DND-41 (cell line): ENCODE measurements at regions not wholly inside any gene's neighbourhood (a gene's known extent, or its start where the extent isn't known, plus 50 kb on each side); places are given as distances from the start of the nearest gene placed in this dataset.

Experiments
- ATAC-seq: fragments of 200-7000 bp; cut with Tn5 transposase; 3 replicates; pipeline ENCODE4 v1.9.1; 2021; ENCODE audit warnings: low read depth; ENCODE audit not compliant: insufficient read depth
- DNase-seq: peaks from one replicate; pipeline ENCODE4 v3.0.0-alpha.2; 2020
- H2AFZ ChIP-seq: 2 replicates; pipeline ENCODE4 v1.6.0; 2012; ENCODE audit warnings: low read depth, low read length
- H3K27ac ChIP-seq: 2 replicates; pipeline ENCODE4 v1.5.1; 2012; ENCODE audit warnings: low read length, inconsistent platforms
- H3K27me3 ChIP-seq: fragments of 200-600 bp; sonication (generic); 2 replicates; pipeline ENCODE4 v1.6.0; 2012; ENCODE audit warnings: low read length, mild to moderate bottlenecking, inconsistent platforms; ENCODE audit not compliant: insufficient read depth, poor library complexity
- H3K36me3 ChIP-seq: 2 replicates; pipeline ENCODE4 v1.5.1; 2012; ENCODE audit warnings: low read length, inconsistent platforms; ENCODE audit not compliant: insufficient read depth
- H3K4me1 ChIP-seq: 2 replicates; pipeline ENCODE4 v1.5.1; 2012; ENCODE audit warnings: mild to moderate bottlenecking, low read length; ENCODE audit not compliant: insufficient read depth
- H3K4me2 ChIP-seq: 2 replicates; pipeline ENCODE4 v1.6.0; 2012; ENCODE audit warnings: mild to moderate bottlenecking, moderate library complexity, low read length, inconsistent platforms; ENCODE audit not compliant: insufficient read depth
- H3K4me3 ChIP-seq, 2 experiments: fragments of 200-600 bp in 1 of 2; shearing (Covaris generic) in 1 of 2; 2 replicates each; pipeline ENCODE4 v1.5.1; 2012 to 2016; ENCODE audit warnings: inconsistent platforms in 2 of 2, low read length in 2 of 2, mild to moderate bottlenecking in 2 of 2, low read depth in 1 of 2, moderate library complexity in 1 of 2
- H3K79me2 ChIP-seq: 2 replicates; pipeline ENCODE4 v1.6.0; 2012; ENCODE audit warnings: low read length, inconsistent platforms; ENCODE audit not compliant: insufficient read depth
- H3K9ac ChIP-seq: 2 replicates; pipeline ENCODE4 v1.6.0; 2012; ENCODE audit warnings: low read depth, mild to moderate bottlenecking, inconsistent platforms, low read length, moderate library complexity
- H3K9me3 ChIP-seq: 2 replicates; pipeline ENCODE4 v1.5.1; 2012; ENCODE audit warnings: low read length, moderate library complexity, mild to moderate bottlenecking, inconsistent platforms; ENCODE audit not compliant: insufficient read depth, severe bottlenecking
- H4K20me1 ChIP-seq: 2 replicates; pipeline ENCODE4 v1.6.0; 2012; ENCODE audit warnings: low read length; ENCODE audit not compliant: insufficient read depth
- EZH2 ChIP-seq: IDR thresholded peaks from 3 replicates; pipeline ENCODE4 v1.6.1; 2012; ENCODE audit warnings: borderline replicate concordance, low read depth, mild to moderate bottlenecking, moderate library complexity, low read length, inconsistent platforms; ENCODE audit not compliant: severe bottlenecking
- TF ChIP-seq, protein P1 (sequence below): IDR thresholded peaks from 2 replicates; pipeline ENCODE4 v1.5.1; 2012; ENCODE audit warnings: borderline replicate concordance, low read length, moderate library complexity, mild to moderate bottlenecking; ENCODE audit not compliant: poor library complexity, severe bottlenecking; ENCODE audit errors: extremely low read depth

DNA sequence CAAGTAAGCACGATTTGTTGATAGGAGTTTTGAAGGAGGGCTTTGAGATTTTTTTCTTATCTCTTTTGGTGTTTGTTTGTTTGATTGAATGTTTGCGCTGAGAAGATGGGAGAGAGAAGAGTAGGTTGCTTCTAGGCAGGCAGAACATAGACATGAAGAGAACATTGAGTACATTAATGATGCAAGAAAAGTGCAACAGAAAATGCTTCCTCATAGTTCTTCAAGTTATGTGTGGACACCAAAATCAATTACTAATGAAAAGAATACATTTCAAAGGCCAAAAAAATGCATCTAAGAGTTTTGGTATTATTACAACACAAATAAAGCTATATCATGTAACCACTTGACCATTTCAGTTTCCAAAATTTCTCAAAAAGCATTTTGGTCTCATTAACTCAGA is 191.0 kb upstream of the PPARGC1A start:
- ATAC-seq (no peak), DNase-seq (no peak)
- no peak for TF ChIP-seq EZH2
- TF ChIP-seq, protein P1, sequence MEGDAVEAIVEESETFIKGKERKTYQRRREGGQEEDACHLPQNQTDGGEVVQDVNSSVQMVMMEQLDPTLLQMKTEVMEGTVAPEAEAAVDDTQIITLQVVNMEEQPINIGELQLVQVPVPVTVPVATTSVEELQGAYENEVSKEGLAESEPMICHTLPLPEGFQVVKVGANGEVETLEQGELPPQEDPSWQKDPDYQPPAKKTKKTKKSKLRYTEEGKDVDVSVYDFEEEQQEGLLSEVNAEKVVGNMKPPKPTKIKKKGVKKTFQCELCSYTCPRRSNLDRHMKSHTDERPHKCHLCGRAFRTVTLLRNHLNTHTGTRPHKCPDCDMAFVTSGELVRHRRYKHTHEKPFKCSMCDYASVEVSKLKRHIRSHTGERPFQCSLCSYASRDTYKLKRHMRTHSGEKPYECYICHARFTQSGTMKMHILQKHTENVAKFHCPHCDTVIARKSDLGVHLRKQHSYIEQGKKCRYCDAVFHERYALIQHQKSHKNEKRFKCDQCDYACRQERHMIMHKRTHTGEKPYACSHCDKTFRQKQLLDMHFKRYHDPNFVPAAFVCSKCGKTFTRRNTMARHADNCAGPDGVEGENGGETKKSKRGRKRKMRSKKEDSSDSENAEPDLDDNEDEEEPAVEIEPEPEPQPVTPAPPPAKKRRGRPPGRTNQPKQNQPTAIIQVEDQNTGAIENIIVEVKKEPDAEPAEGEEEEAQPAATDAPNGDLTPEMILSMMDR = no peak
- no peaks in the 10 kb centered on the region for H3K4me1 ChIP-seq
- H3K27me3 ChIP-seq = no peaks in the 10 kb centered on the region
- no peak overlapping the region for H3K4me3 ChIP-seq
- no peak overlapping the region for H3K9ac ChIP-seq
- no peak overlapping the region for H2AFZ ChIP-seq
- H3K36me3 ChIP-seq = no peaks in the 10 kb centered on the region
- H4K20me1 ChIP-seq = no peaks in the 10 kb centered on the region
- no peaks in the 10 kb centered on the region for H3K9me3 ChIP-seq
- H3K4me2 ChIP-seq = no peak overlapping the region
- H3K27ac ChIP-seq = no peak overlapping the region
- H3K79me2 ChIP-seq = no peaks in the 10 kb centered on the region

DNA sequence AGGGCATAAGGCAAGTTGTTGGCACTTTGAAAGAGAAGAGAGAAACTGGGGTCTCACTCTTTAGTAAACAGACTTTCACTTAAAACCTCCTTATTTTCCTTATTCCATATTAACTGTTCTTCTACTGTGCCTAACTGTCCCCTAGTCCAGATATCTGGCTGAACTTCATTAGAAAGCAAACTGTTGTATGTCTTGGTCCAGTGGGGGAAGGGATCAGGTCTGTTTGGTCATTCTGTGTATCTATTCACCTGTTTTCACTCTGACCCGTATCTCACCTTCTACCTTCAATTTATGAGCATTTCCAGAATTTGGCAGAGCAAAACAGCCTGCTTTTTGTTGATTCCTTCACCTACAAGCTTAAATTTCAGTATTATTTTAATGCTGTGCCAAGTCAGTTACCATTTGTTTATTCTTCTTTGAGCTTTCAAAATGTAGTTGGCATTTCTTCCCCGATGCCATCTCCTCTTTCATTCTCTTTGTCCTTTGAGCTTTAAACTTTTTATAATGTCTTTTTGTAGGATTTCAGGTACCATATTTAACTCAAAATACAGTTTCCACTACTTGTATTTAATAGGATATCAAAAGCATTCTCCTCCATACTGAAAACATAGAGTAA is 188.6 kb upstream of the PPARGC1A start:
- H4K20me1 ChIP-seq = no peaks in the 10 kb centered on the region
- no peaks in the 10 kb centered on the region for H3K79me2 ChIP-seq
- H3K9ac ChIP-seq = no peak overlapping the region
- H3K27me3 ChIP-seq = no peaks in the 10 kb centered on the region
- H3K36me3 ChIP-seq = no peaks in the 10 kb centered on the region
- H3K27ac ChIP-seq = no peak overlapping the region
- no peaks in the 10 kb centered on the region for H3K9me3 ChIP-seq
- no peak for ATAC-seq
- no peak overlapping the region for H2AFZ ChIP-seq
- no peak overlapping the region for H3K4me3 ChIP-seq
- DNase-seq = no peak
- no peak overlapping the region for H3K4me2 ChIP-seq
- H3K4me1 ChIP-seq = no peaks in the 10 kb centered on the region
- TF ChIP-seq EZH2 = no peak
- TF ChIP-seq, protein P1 = no peak

DNA sequence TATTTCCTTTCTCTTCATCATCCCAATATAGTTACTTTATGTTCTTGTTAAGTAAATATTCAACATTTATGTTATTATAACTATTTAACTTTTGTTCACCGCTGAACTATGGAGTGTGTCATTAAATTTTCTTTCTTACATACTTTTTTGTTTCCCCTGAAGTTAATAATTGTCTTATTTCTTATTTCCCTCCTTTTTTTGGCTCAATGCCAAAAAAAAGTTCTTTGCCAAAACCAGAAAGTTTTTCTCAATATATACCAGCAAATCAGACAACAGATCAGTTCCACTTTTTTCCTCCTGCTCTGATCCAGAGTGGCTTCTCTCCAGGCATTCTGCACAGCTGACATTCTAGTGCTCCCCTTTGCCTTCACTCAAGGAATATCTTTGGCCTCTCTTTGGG is 187.0 kb upstream of the PPARGC1A start:
- Histone ChIP-seq H3K9ac (no peak overlapping the region), H3K4me2 (no peak overlapping the region), H3K4me3 (no peak overlapping the region), H3K27me3 (no peaks in the 10 kb centered on the region), H3K4me1 (no peaks in the 10 kb centered on the region), H3K79me2 (no peaks in the 10 kb centered on the region), H2AFZ (no peak overlapping the region), H3K27ac (no peak overlapping the region), H3K36me3 (no peaks in the 10 kb centered on the region), H4K20me1 (no peaks in the 10 kb centered on the region), H3K9me3 (no peaks in the 10 kb centered on the region)
- DNase-seq (no peak), ATAC-seq (no peak)
- TF ChIP-seq EZH2 = no peak
- TF ChIP-seq, protein P1 = no peak

DNA sequence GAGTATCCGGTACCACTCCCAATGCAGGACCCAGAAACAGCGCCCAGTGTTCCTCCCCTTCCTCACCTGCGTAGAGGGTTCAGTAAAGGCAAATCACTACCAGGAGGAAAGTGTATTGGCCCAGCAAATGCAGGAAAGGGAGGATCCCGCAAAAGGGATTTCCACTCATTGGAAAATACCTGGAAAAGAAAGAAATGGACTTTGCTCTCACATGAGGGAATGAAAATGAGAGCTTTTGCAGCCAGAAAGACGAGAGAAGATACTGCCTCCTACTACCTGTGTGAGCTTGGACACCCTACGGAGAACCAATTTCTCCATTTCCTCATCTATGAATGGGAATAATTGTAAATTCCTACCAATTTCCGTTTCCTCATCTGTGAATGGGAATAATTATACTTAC is 184.1 kb upstream of the PPARGC1A start:
- Histone ChIP-seq H4K20me1 (no peaks in the 10 kb centered on the region), H2AFZ (no peak overlapping the region), H3K4me3 (no peak overlapping the region), H3K79me2 (no peaks in the 10 kb centered on the region), H3K9me3 (no peaks in the 10 kb centered on the region), H3K27ac (no peak overlapping the region), H3K36me3 (no peaks in the 10 kb centered on the region), H3K4me2 (no peak overlapping the region), H3K9ac (no peak overlapping the region), H3K27me3 (no peaks in the 10 kb centered on the region), H3K4me1 (no peaks in the 10 kb centered on the region)
- DNase-seq (no peak), ATAC-seq (no peak)
- TF ChIP-seq, protein P1 = no peak
- TF ChIP-seq EZH2 = no peak
